Gastrocnemius medialis (tissue), 4 donors: ENCODE measurements at regions not wholly inside any gene's neighbourhood (a gene's known extent, or its start where the extent isn't known, plus 50 kb on each side); places are given as distances from the start of the nearest gene placed in this dataset.

Experiments
- ATAC-seq, 2 donors: fragments of 150-250 bp; one replicate each; pipeline ENCODE4 v1.9.1; 2016
- DNase-seq, 2 donors: peaks; one replicate each; pipeline ENCODE4 v3.0.0-alpha.2; 2019
- H3K27ac ChIP-seq, 4 donors: fragments of 200-600 bp; sonication (generic); 1 replicate in 1 of 4; 2 replicates in 3 of 4; pipeline ENCODE4 v1.5.1; 2016 to 2018; ENCODE audit warnings: mild to moderate bottlenecking in 2 of 4, moderate library complexity in 1 of 4
- H3K27me3 ChIP-seq, 3 donors: fragments of 200-600 bp; sonication (generic) in 2 of 3; 1 replicate in 1 of 3; 2 replicates in 2 of 3; pipeline versions ENCODE4 v1.5.1 to v1.6.0; 2016 to 2019; ENCODE audit warnings: mild to moderate bottlenecking in 1 of 3, moderate library complexity in 1 of 3
- H3K36me3 ChIP-seq, 2 donors: fragments of 200-600 bp; sonication (generic) in 1 of 2; one replicate each; pipeline ENCODE4 v1.5.1; 2017 to 2018
- H3K4me1 ChIP-seq, 2 donors: fragments of 200-600 bp; sonication (generic) in 1 of 2; one replicate each; pipeline ENCODE4 v1.5.1; 2016 to 2017; ENCODE audit warnings: mild to moderate bottlenecking in 2 of 2
- H3K4me3 ChIP-seq, 4 donors: fragments of 200-600 bp; sonication (generic) in 3 of 4; 1 replicate in 1 of 4; 2 replicates in 3 of 4; pipeline ENCODE4 v1.5.1; 2016 to 2019; ENCODE audit warnings: mild to moderate bottlenecking in 2 of 4
- H3K9me3 ChIP-seq, 3 donors: fragments of 200-600 bp; sonication (generic) in 2 of 3; 1 replicate in 1 of 3; 2 replicates in 2 of 3; pipeline ENCODE4 v1.5.1; 2016 to 2019
- POLR2A ChIP-seq, 2 donors: fragments of 450-650 bp; IDR thresholded peaks; one replicate each; pipeline ENCODE4 v1.6.1; 2017; ENCODE audit warnings: antibody characterized with exemption in 2 of 2, mild to moderate bottlenecking in 2 of 2, moderate library complexity in 2 of 2
- in situ Hi-C, 4 donors: fragments of 200-750 bp; cut with MboI; loops; one replicate each; pipeline versions ENCODE4 v1.15.0 to v1.8.0; 2017; ENCODE audit warnings: low sequenced_read_pairs in 4 of 4
- intact Hi-C: fragments of 100-400 bp; cut with DNase I; formaldehyde crosslinking; loops from one replicate; pipeline ENCODE4 v1.15.1; 2023; ENCODE audit warnings: low total_unique reads
- TF ChIP-seq, protein P1 (sequence below), 5 experiments: fragments of 450-650 bp in 3 of 5; fragments of 200-600 bp in 2 of 5; sonication (generic) in 2 of 5; IDR thresholded peaks in 4 of 5; conservative IDR thresholded peaks in 1 of 5; 1 replicate in 4 of 5; 2 replicates in 1 of 5; pipeline ENCODE4 v1.5.1; 2016 to 2019; ENCODE audit warnings: antibody characterized with exemption in 5 of 5, mild to moderate bottlenecking in 3 of 5, moderate library complexity in 3 of 5

GRCh38 chr1:162956922-162957321 lies 95.9 kb upstream of the CCDC190 start:
- intact Hi-C loops (no loop called here), in situ Hi-C loops (no loop called here)
- Histone ChIP-seq H3K27ac (no peak overlapping the region), H3K4me1 (no peaks in the 10 kb centered on the region), H3K36me3 (no peaks in the 10 kb centered on the region), H3K9me3 (no peaks in the 10 kb centered on the region), H3K4me3 (no peak overlapping the region), H3K27me3 (no peaks in the 10 kb centered on the region)
- ATAC-seq (no peak), DNase-seq (no peak)
- TF ChIP-seq, protein P1, sequence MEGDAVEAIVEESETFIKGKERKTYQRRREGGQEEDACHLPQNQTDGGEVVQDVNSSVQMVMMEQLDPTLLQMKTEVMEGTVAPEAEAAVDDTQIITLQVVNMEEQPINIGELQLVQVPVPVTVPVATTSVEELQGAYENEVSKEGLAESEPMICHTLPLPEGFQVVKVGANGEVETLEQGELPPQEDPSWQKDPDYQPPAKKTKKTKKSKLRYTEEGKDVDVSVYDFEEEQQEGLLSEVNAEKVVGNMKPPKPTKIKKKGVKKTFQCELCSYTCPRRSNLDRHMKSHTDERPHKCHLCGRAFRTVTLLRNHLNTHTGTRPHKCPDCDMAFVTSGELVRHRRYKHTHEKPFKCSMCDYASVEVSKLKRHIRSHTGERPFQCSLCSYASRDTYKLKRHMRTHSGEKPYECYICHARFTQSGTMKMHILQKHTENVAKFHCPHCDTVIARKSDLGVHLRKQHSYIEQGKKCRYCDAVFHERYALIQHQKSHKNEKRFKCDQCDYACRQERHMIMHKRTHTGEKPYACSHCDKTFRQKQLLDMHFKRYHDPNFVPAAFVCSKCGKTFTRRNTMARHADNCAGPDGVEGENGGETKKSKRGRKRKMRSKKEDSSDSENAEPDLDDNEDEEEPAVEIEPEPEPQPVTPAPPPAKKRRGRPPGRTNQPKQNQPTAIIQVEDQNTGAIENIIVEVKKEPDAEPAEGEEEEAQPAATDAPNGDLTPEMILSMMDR (IDR thresholded peaks at IDR 0.05 in 4 of 5, conservative IDR thresholded peaks at IDR 0.05 in 1 of 5), result no peak
- no peak for TF ChIP-seq POLR2A (IDR thresholded peaks at IDR 0.05)

GRCh38 chr1:162954824-162955223 lies 93.8 kb upstream of the CCDC190 start:
- H3K4me1 ChIP-seq, result no peaks in the 10 kb centered on the region
- H3K27me3 ChIP-seq, result no peaks in the 10 kb centered on the region
- no peak overlapping the region for H3K4me3 ChIP-seq
- TF ChIP-seq, protein P1 (IDR thresholded peaks at IDR 0.05 in 4 of 5, conservative IDR thresholded peaks at IDR 0.05 in 1 of 5), result no peak
- TF ChIP-seq POLR2A (IDR thresholded peaks at IDR 0.05), result no peak
- no peak overlapping the region for H3K27ac ChIP-seq
- DNase-seq, result no peak
- intact Hi-C loops (no loop called here), in situ Hi-C loops (no loop called here)
- ATAC-seq, result no peak
- no peaks in the 10 kb centered on the region for H3K36me3 ChIP-seq
- H3K9me3 ChIP-seq, result no peaks in the 10 kb centered on the region

- intact Hi-C loops, result no loop called here
- Histone ChIP-seq H3K27ac (no peak overlapping the region), H3K4me3 (no peak overlapping the region), H3K4me1 (no peaks in the 10 kb centered on the region), H3K9me3 (no peaks in the 10 kb centered on the region), H3K36me3 (no peaks in the 10 kb centered on the region), H3K27me3 (no peaks in the 10 kb centered on the region)
- no peak for ATAC-seq
- no peak for TF ChIP-seq POLR2A (IDR thresholded peaks at IDR 0.05)
- TF ChIP-seq, protein P1 (IDR thresholded peaks at IDR 0.05 in 4 of 5, conservative IDR thresholded peaks at IDR 0.05 in 1 of 5), result no peak
- in situ Hi-C loops, result no loop called here
- DNase-seq, result no peak
Observed at GRCh38 chr1:162952956-162953355, 92.0 kb upstream of the CCDC190 start.

- Histone ChIP-seq H3K27ac (no peak overlapping the region), H3K4me1 (no peaks in the 10 kb centered on the region), H3K4me3 (no peak overlapping the region), H3K9me3 (no peaks in the 10 kb centered on the region), H3K27me3 (no peaks in the 10 kb centered on the region), H3K36me3 (no peaks in the 10 kb centered on the region)
- no peak for ATAC-seq
- in situ Hi-C loops, result no loop called here
- intact Hi-C loops, result no loop called here
- no peak for TF ChIP-seq POLR2A (IDR thresholded peaks at IDR 0.05)
- TF ChIP-seq, protein P1 (IDR thresholded peaks at IDR 0.05 in 4 of 5, conservative IDR thresholded peaks at IDR 0.05 in 1 of 5), result no peak
- DNase-seq, result no peak
Observed at GRCh38 chr1:162951553-162952315, 90.8 kb upstream of the CCDC190 start.

DNA sequence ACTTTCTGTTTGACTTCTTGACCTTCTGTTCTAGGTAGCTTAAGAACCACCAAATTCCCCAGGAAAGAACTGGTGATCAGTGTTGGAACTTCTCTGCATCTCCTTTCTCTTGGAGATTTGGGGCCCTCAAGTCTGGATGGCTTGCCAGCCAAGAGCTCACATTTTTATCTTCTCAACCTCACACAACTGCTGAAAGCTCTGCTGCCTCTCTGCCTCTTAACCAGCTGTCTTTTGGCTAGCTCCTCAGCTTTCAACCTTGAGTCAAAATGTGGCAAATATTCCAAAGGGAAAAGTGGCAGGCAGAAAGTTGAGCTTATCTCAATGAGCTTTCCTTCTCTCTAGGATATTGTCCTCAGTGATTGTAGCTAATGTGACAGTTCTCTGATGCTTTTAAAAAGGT lies 89.2 kb upstream of the CCDC190 start:
- Histone ChIP-seq H3K4me3 (no peak overlapping the region), H3K36me3 (no peaks in the 10 kb centered on the region), H3K9me3 (no peaks in the 10 kb centered on the region), H3K27ac (no peak overlapping the region), H3K4me1 (no peaks in the 10 kb centered on the region), H3K27me3 (no peaks in the 10 kb centered on the region)
- in situ Hi-C loops, result no loop called here
- no peak for TF ChIP-seq POLR2A (IDR thresholded peaks at IDR 0.05)
- TF ChIP-seq, protein P1 (IDR thresholded peaks at IDR 0.05 in 4 of 5, conservative IDR thresholded peaks at IDR 0.05 in 1 of 5), result no peak
- intact Hi-C loops, result no loop called here
- ATAC-seq (no peak), DNase-seq (no peak)
